PFSK-1 (cell line): ENCODE measurements at regions not wholly inside any gene's neighbourhood (a gene's known extent, or its start where the extent isn't known, plus 50 kb on each side); places are given as distances from the start of the nearest gene placed in this dataset.
A peak's percentile ranks its signal among the peaks of the same experiment; 100 is the strongest.

Source experiments
- FOXP2 ChIP-seq: optimal IDR thresholded peaks from 2 replicates; pipeline ENCODE3; 2011; ENCODE audit warnings: borderline replicate concordance, control low read depth, inconsistent platforms; ENCODE audit not compliant: insufficient read depth; ENCODE audit errors: extremely low read length, extremely low read depth
- POLR2AphosphoS5 ChIP-seq: IDR thresholded peaks from 2 replicates; pipeline ENCODE4 v1.6.1; 2012; ENCODE audit warnings: low read depth, mild to moderate bottlenecking, control low read depth, low read length, moderate library complexity
- SIN3A ChIP-seq: IDR thresholded peaks from 2 replicates; pipeline ENCODE4 v1.6.1; 2012; ENCODE audit warnings: mild to moderate bottlenecking, low read length, moderate library complexity, borderline replicate concordance; ENCODE audit not compliant: insufficient read depth
- TAF1 ChIP-seq: IDR thresholded peaks from 2 replicates; pipeline ENCODE4 v1.6.1; 2012; ENCODE audit warnings: low read length, control low read depth, borderline replicate concordance; ENCODE audit not compliant: insufficient read depth
- TF ChIP-seq, protein P1 (sequence below), 2 experiments: IDR thresholded peaks; 2 replicates each; pipeline versions ENCODE4 v1.6.1 to v1.8.0; 2011 to 2012; ENCODE audit warnings: low read depth in 2 of 2, low read length in 2 of 2, control low read depth in 1 of 2, inconsistent platforms in 1 of 2, mild to moderate bottlenecking in 1 of 2, moderate library complexity in 1 of 2; ENCODE audit not compliant: insufficient read depth in 1 of 2

DNA sequence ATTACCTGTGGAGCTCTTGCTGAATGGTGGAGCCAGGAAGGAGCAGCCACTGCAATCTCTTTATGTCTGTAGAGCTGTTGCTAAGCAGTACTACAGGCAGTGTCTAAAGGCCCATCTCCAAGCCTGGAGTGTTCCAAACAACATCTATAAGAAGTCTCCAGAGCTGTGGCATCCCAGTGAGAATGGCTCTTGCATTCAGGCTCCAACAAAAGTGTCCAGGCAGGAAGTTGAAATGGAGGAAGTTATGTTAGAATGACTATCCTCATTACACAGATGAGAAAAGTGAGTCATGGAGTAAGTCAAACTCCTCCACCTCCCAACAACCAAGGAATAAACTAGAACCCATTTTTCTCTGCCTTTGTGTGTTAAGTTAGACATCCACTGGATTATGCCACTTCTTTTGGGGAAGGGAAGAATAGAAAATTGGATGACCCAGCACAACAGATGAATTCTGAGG lies 288.5 kb upstream of the STXBP5 start:
- TF ChIP-seq TAF1 (peak; percentile 39; the same call in 1 of the 2 replicates), SIN3A (no peak)
- TF ChIP-seq, protein P1, sequence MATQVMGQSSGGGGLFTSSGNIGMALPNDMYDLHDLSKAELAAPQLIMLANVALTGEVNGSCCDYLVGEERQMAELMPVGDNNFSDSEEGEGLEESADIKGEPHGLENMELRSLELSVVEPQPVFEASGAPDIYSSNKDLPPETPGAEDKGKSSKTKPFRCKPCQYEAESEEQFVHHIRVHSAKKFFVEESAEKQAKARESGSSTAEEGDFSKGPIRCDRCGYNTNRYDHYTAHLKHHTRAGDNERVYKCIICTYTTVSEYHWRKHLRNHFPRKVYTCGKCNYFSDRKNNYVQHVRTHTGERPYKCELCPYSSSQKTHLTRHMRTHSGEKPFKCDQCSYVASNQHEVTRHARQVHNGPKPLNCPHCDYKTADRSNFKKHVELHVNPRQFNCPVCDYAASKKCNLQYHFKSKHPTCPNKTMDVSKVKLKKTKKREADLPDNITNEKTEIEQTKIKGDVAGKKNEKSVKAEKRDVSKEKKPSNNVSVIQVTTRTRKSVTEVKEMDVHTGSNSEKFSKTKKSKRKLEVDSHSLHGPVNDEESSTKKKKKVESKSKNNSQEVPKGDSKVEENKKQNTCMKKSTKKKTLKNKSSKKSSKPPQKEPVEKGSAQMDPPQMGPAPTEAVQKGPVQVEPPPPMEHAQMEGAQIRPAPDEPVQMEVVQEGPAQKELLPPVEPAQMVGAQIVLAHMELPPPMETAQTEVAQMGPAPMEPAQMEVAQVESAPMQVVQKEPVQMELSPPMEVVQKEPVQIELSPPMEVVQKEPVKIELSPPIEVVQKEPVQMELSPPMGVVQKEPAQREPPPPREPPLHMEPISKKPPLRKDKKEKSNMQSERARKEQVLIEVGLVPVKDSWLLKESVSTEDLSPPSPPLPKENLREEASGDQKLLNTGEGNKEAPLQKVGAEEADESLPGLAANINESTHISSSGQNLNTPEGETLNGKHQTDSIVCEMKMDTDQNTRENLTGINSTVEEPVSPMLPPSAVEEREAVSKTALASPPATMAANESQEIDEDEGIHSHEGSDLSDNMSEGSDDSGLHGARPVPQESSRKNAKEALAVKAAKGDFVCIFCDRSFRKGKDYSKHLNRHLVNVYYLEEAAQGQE (IDR thresholded peaks at IDR 0.05; ENCODE audit: insufficient read depth in 1 of 2, low read depth in 2 of 2, low read length in 2 of 2): no peak

DNA sequence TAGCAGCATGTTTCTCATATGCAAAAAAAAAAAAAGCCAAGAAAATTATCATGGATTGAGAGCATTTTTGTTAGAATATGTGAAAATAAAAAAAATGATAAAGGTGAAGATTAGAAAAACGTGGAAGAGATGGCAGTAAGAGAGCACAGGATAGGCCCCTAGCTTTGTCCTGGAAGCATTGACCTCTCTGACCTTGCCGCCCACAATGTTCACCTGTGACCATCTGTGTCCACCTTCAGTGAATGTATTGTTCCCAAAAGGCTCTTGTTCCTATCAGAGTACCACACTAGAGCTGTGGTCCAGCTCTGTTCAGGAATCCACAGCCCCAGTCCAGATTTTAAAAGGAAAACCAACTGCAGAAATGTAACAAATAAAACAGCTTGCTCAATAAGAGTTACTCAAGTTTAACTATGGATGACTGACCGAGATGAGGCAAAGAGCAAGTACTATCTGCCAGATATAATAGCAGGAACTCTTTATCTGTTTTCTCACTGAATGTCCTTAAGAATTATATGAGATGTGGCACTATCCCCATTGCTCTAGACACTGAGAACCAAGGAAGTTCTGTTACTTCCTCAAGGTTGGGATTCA lies 287.7 kb upstream of the STXBP5 start:
- TF ChIP-seq TAF1 (no peak), SIN3A (no peak), POLR2AphosphoS5 (no peak), FOXP2 (no peak)
- TF ChIP-seq, protein P1 (IDR thresholded peaks at IDR 0.05; ENCODE audit: insufficient read depth in 1 of 2, low read depth in 2 of 2, low read length in 2 of 2): no peak

DNA sequence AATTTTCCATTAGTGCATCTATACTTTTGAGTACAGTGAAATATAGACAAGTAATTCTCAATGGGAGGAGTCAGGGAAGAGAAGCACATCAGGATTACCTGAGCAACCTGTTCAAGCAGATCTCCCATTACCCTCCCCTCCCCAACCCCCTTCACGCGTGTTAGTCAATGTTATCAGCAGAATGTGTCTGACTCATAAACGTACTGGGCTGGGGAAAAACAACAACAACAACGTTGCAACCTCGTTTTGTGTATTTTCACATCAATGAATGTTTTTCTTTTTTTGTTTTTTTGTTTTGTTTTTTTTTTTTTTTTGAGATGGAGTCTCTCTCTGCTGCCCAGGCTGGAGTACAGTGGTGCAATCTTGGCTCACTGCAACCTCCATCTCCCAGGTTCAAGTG lies 287.0 kb upstream of the STXBP5 start:
- TF ChIP-seq POLR2AphosphoS5 (no peak), TAF1 (no peak), FOXP2 (no peak), SIN3A (no peak)
- TF ChIP-seq, protein P1 (IDR thresholded peaks at IDR 0.05; ENCODE audit: insufficient read depth in 1 of 2, low read depth in 2 of 2, low read length in 2 of 2): no peak

DNA sequence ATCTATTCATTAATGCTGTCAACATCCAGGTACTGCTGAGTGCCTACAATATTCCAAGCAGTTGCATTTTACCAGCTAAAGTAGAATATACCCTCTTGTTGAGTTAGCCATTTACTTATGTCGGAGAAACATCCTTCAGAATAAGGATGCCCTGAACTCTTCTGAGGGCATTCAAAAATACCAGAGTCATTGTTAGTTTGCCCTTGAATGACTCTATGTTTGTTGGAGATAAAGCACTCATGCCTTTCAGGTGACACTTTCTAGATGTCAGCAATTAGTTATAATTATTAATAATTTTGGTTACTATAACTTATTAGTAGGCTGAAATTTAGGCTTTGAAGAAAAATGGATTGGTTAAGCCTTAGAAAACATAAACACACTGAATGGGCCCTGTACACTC lies 286.2 kb upstream of the STXBP5 start:
- TF ChIP-seq FOXP2 (no peak), POLR2AphosphoS5 (no peak), TAF1 (no peak), SIN3A (no peak)
- TF ChIP-seq, protein P1 (IDR thresholded peaks at IDR 0.05; ENCODE audit: insufficient read depth in 1 of 2, low read depth in 2 of 2, low read length in 2 of 2): no peak

DNA sequence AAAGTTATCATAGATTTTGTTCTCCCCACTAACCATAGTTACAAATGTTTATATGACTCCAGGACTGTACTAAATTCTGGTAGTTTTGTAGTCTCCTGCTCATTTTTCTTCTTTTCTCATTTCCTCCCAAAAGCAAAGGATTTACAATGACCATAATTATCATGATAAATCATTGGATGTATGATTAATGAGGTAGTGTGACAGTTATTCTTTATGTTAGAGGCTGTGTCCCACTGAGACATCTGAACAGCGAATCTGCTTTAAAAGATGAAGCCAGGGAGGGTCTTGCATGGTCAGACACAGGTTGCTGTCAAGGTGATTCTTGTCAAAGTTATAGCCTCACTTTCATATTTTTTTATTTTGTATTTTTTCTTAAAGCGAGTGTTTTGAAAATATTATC lies 285.2 kb upstream of the STXBP5 start:
- TF ChIP-seq, protein P1 (IDR thresholded peaks at IDR 0.05; ENCODE audit: insufficient read depth in 1 of 2, low read depth in 2 of 2, low read length in 2 of 2): no peak
- TF ChIP-seq SIN3A: no peak
- no peak for TF ChIP-seq TAF1
- no peak for TF ChIP-seq FOXP2
- TF ChIP-seq POLR2AphosphoS5: no peak
